Nephron progenitor cell (in vitro differentiated cells): ENCODE measurements at regions not wholly inside any gene's neighbourhood (a gene's known extent, or its start where the extent isn't known, plus 50 kb on each side); places are given as distances from the start of the nearest gene placed in this dataset.

ENCODE experiments used
- DNase-seq: peaks from one replicate; pipeline ENCODE4 v3.0.0; 2021
- H3K27ac Mint-ChIP-seq: 2 replicates; pipeline ENCODE4 v1.8.0; 2021; ENCODE audit warnings: mild to moderate bottlenecking, moderate library complexity, mixed read lengths
- H3K27me3 Mint-ChIP-seq: 2 replicates; pipeline ENCODE4 v1.8.0; 2021; ENCODE audit warnings: mild to moderate bottlenecking, low read depth, mixed read lengths; ENCODE audit not compliant: poor library complexity
- H3K36me3 Mint-ChIP-seq: 2 replicates; pipeline ENCODE4 v1.8.0; 2021; ENCODE audit warnings: low read depth, mixed read lengths
- H3K4me1 Mint-ChIP-seq: 2 replicates; pipeline ENCODE4 v1.8.0; 2021; ENCODE audit warnings: mixed read lengths
- H3K4me3 Mint-ChIP-seq: 2 replicates; pipeline ENCODE4 v1.8.0; 2021; ENCODE audit warnings: mild to moderate bottlenecking, moderate library complexity, mixed read lengths
- H3K9me3 Mint-ChIP-seq: 2 replicates; pipeline ENCODE4 v1.8.0; 2021; ENCODE audit warnings: mild to moderate bottlenecking, moderate library complexity, mixed read lengths
- TF ChIP-seq, protein P1 (sequence below): fragments of 200-600 bp; sonication (generic); IDR thresholded peaks from 2 replicates; pipeline ENCODE4 v1.5.0; 2021; ENCODE audit warnings: antibody characterized with exemption

GRCh38 chrX:146409528-146409927, 400.0 kb upstream of the CXorf51B start:
- peaks cover 27% of the 10 kb centered on the region for H3K9me3 Mint-ChIP-seq
- no peak for DNase-seq

DNA sequence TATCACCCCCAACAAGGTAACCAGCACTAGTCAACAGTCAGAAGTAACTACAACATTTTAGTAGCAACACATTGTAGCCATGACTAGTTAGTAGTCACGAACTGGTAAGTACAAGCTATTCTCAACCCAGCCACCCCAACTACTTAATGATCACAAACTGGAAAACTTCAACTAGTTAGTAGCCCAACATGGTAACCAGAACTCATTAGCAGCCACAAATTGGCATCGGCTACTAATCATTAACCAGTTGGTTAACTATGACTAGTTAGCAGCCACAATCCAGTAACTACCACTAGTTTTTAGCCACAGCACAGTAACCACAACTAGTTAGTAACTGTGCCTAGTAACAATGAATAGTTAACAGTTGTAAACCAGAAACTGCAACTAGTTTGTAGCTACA, 385.1 kb upstream of the CXorf51B start:
- TF ChIP-seq, protein P1, sequence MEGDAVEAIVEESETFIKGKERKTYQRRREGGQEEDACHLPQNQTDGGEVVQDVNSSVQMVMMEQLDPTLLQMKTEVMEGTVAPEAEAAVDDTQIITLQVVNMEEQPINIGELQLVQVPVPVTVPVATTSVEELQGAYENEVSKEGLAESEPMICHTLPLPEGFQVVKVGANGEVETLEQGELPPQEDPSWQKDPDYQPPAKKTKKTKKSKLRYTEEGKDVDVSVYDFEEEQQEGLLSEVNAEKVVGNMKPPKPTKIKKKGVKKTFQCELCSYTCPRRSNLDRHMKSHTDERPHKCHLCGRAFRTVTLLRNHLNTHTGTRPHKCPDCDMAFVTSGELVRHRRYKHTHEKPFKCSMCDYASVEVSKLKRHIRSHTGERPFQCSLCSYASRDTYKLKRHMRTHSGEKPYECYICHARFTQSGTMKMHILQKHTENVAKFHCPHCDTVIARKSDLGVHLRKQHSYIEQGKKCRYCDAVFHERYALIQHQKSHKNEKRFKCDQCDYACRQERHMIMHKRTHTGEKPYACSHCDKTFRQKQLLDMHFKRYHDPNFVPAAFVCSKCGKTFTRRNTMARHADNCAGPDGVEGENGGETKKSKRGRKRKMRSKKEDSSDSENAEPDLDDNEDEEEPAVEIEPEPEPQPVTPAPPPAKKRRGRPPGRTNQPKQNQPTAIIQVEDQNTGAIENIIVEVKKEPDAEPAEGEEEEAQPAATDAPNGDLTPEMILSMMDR: no peak
- H3K36me3 Mint-ChIP-seq: no peaks in the 10 kb centered on the region
- H3K27me3 Mint-ChIP-seq: no peaks in the 10 kb centered on the region
- H3K9me3 Mint-ChIP-seq: peaks cover 62% of the 10 kb centered on the region
- H3K4me1 Mint-ChIP-seq: no peaks in the 10 kb centered on the region
- no peak overlapping the region for H3K4me3 Mint-ChIP-seq
- H3K27ac Mint-ChIP-seq: no peak overlapping the region
- DNase-seq: no peak

More at GRCh38 chrX:146409528-146409927, 400.0 kb upstream of the CXorf51B start:
- TF ChIP-seq, protein P1: no peak
- no peaks in the 10 kb centered on the region for H3K36me3 Mint-ChIP-seq
- no peaks in the 10 kb centered on the region for H3K4me1 Mint-ChIP-seq
- H3K4me3 Mint-ChIP-seq: no peak overlapping the region
- no peak overlapping the region for H3K27ac Mint-ChIP-seq
- peaks cover 4% of the 10 kb centered on the region for H3K27me3 Mint-ChIP-seq

DNA sequence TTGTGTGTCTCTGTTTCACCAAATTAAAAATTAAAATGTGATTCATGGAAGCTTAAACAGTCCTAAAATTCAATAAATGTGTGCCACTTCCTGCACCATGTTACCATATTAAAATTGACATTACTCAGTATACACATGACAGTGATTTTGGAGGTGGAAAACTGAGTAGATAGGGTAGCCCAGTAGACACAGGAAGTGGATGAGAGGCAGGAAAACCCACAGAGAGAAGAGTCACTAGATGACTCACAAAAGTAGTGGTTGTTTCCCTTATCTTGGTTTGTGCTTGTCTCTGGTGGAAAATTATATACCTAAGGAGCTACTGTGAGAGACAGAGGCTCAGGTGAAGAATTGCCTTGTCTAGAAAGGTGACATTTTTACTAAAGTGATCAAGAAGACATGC, 375.8 kb upstream of the CXorf51B start:
- no peaks in the 10 kb centered on the region for H3K27me3 Mint-ChIP-seq
- H3K36me3 Mint-ChIP-seq: no peaks in the 10 kb centered on the region
- TF ChIP-seq, protein P1: no peak
- DNase-seq: no peak
- peaks cover 34% of the 10 kb centered on the region for H3K9me3 Mint-ChIP-seq
- H3K4me3 Mint-ChIP-seq: no peak overlapping the region
- H3K27ac Mint-ChIP-seq: no peak overlapping the region
- no peaks in the 10 kb centered on the region for H3K4me1 Mint-ChIP-seq

GRCh38 chrX:146435472-146435871, 374.1 kb upstream of the CXorf51B start:
- Mint-ChIP-seq H3K27me3 (no peaks in the 10 kb centered on the region), H3K9me3 (peaks cover 42% of the 10 kb centered on the region), H3K27ac (no peak overlapping the region), H3K4me3 (no peak overlapping the region), H3K4me1 (no peaks in the 10 kb centered on the region), H3K36me3 (no peaks in the 10 kb centered on the region)
- no peak for DNase-seq
- TF ChIP-seq, protein P1: no peak

DNA sequence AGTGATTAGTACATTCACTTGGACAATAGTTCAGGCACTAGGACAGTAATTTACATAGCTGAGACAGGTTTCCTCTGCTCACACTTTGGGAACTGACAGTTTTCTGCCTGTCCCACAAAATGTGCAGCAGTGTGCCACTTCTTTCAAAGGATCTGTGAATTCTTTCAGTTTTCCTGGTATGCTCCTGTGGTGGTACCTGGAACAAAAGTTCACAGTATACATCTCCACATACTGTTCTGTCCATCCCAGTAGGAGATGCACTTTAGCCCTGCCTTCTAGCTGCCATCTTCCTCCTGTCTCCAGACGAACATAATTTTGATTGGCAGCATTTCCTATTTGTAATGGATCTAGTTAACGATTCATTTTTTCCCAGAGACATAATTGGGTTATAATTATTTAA, 360.8 kb upstream of the CXorf51B start:
- no peak for DNase-seq
- peaks cover 41% of the 10 kb centered on the region for H3K9me3 Mint-ChIP-seq
- H3K27me3 Mint-ChIP-seq: peaks cover 2% of the 10 kb centered on the region
- TF ChIP-seq, protein P1: no peak
- H3K27ac Mint-ChIP-seq: no peak overlapping the region
- no peak overlapping the region for H3K4me3 Mint-ChIP-seq
- no peaks in the 10 kb centered on the region for H3K36me3 Mint-ChIP-seq
- no peaks in the 10 kb centered on the region for H3K4me1 Mint-ChIP-seq

- no peak for DNase-seq
- H3K4me1 Mint-ChIP-seq: no peaks in the 10 kb centered on the region
- H3K36me3 Mint-ChIP-seq: no peaks in the 10 kb centered on the region
- H3K27me3 Mint-ChIP-seq: peaks cover 2% of the 10 kb centered on the region
- TF ChIP-seq, protein P1: no peak
- peaks cover 41% of the 10 kb centered on the region for H3K9me3 Mint-ChIP-seq
- H3K4me3 Mint-ChIP-seq: no peak overlapping the region
- H3K27ac Mint-ChIP-seq: no peak overlapping the region
Observed at GRCh38 chrX:146449243-146449642, 360.3 kb upstream of the CXorf51B start.
